Lower leg skin (tissue), 3 donors: ENCODE measurements at regions not wholly inside any gene's neighbourhood (a gene's known extent, or its start where the extent isn't known, plus 50 kb on each side); places are given as distances from the start of the nearest gene placed in this dataset.

Source experiments
- POLR2A ChIP-seq, 2 donors: fragments of 450-650 bp; IDR thresholded peaks; one replicate each; pipeline ENCODE4 v1.6.1; 2016 to 2017; ENCODE audit warnings: antibody characterized with exemption in 2 of 2, mild to moderate bottlenecking in 1 of 2, moderate library complexity in 1 of 2
- TF ChIP-seq, protein P1 (sequence below), 3 donors: fragments of 450-650 bp; IDR thresholded peaks; one replicate each; pipeline ENCODE4 v1.5.1; 2016; ENCODE audit warnings: antibody characterized with exemption in 3 of 3, mild to moderate bottlenecking in 3 of 3, moderate library complexity in 2 of 3

DNA sequence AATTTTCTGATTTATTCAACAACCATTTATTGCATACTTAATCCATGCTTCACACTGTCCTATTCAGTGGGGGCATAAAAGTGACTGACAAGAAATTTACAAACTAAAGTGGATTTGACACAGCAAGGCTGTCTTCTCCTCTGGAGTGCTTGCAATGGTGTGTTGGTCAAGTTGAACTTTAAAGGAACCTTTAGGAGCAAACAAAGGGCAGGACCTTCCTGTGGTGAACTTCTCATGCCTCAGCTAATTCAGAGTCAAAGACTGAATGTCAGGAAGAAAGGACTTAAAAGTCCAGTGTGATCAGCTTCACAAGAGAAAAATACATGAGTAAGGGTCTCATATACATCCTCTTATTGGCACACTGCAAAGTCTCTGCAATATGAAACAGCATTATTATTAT, 60.8 kb upstream of the TENT5A start:
- TF ChIP-seq, protein P1, sequence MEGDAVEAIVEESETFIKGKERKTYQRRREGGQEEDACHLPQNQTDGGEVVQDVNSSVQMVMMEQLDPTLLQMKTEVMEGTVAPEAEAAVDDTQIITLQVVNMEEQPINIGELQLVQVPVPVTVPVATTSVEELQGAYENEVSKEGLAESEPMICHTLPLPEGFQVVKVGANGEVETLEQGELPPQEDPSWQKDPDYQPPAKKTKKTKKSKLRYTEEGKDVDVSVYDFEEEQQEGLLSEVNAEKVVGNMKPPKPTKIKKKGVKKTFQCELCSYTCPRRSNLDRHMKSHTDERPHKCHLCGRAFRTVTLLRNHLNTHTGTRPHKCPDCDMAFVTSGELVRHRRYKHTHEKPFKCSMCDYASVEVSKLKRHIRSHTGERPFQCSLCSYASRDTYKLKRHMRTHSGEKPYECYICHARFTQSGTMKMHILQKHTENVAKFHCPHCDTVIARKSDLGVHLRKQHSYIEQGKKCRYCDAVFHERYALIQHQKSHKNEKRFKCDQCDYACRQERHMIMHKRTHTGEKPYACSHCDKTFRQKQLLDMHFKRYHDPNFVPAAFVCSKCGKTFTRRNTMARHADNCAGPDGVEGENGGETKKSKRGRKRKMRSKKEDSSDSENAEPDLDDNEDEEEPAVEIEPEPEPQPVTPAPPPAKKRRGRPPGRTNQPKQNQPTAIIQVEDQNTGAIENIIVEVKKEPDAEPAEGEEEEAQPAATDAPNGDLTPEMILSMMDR (IDR thresholded peaks at IDR 0.05), result no peak
- TF ChIP-seq POLR2A (IDR thresholded peaks at IDR 0.05), result no peak
